WTC11 (cell line): ENCODE measurements at regions not wholly inside any gene's neighbourhood (a gene's known extent, or its start where the extent isn't known, plus 50 kb on each side); places are given as distances from the start of the nearest gene placed in this dataset.

Experiments used
- CTCF ChIP-seq: fragments of 200-600 bp; IDR thresholded peaks from 2 replicates; pipeline ENCODE4 v1.8.0; 2022; ENCODE audit warnings: antibody characterized with exemption
- ZNF416 ChIP-seq: fragments of 250-450 bp; sonication (Bioruptor Pico); IDR thresholded peaks from 2 replicates; pipeline ENCODE4 v1.9.0; 2021; ENCODE audit warnings: mild to moderate bottlenecking, inconsistent platforms

DNA sequence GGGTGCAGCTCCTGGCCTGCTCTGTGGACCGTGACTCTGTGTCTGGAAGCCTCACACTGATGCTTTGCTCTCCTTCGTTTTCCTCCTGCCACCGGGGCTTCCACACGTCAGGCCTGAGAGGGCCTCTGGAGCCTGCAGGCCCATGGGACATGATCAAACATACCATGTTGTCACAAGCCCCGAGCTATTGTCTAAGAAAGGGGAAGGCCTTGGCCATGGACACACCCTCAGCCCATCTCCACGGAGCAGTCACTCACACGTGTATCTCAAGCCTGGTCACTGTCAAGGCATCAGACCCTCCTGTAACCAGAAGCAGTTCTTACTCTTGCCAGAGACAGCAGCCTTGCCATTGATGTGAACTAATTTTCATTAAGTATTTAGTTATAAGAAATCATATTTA, 814.1 kb upstream of the SALL3 start:
- no peak for TF ChIP-seq ZNF416
- no peak for TF ChIP-seq CTCF
